ENCODE measurements at regions not wholly inside any gene's neighbourhood (a gene's known extent, or its start where the extent isn't known, plus 50 kb on each side); places are given as distances from the start of the nearest gene placed in this dataset.

DNA sequence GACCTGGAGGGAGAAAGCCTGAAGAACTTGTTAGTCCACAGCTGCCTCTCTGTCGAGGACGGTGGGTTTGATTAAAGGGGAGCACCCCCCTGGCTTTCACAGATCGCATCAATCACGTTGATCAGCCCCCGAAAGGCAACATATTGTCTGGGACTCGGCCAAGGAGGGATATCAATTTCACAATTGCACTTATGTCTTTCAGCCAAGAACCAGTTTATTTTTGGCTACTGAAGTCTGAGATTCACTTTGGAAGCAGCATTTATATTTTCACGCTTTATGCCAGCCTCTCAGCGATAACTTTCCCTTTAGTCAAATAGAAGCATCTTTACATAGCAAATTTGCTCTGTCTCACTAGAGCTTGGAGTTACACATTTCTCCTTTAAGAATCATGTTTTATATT, 253.2 kb upstream of the RRP15 start:
- TF ChIP-seq, protein P1, sequence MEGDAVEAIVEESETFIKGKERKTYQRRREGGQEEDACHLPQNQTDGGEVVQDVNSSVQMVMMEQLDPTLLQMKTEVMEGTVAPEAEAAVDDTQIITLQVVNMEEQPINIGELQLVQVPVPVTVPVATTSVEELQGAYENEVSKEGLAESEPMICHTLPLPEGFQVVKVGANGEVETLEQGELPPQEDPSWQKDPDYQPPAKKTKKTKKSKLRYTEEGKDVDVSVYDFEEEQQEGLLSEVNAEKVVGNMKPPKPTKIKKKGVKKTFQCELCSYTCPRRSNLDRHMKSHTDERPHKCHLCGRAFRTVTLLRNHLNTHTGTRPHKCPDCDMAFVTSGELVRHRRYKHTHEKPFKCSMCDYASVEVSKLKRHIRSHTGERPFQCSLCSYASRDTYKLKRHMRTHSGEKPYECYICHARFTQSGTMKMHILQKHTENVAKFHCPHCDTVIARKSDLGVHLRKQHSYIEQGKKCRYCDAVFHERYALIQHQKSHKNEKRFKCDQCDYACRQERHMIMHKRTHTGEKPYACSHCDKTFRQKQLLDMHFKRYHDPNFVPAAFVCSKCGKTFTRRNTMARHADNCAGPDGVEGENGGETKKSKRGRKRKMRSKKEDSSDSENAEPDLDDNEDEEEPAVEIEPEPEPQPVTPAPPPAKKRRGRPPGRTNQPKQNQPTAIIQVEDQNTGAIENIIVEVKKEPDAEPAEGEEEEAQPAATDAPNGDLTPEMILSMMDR (conservative IDR thresholded peaks at IDR 0.05; ENCODE audit: low read length), result no peak
- TF ChIP-seq EZH2phosphoT487 (IDR thresholded peaks at IDR 0.05; ENCODE audit: borderline replicate concordance), result no peak
- H3K36me3 ChIP-seq (ENCODE audit: insufficient read depth, low read length), result no peaks in the 10 kb centered on the region
- H4K20me1 ChIP-seq (ENCODE audit: insufficient read depth, low read length, poor library complexity, severe bottlenecking), result no peaks in the 10 kb centered on the region
- H3K4me2 ChIP-seq (ENCODE audit: low read depth, low read length, poor library complexity, severe bottlenecking), result no peak overlapping the region
- H3K4me3 ChIP-seq (ENCODE audit: low read length, poor library complexity, severe bottlenecking), result no peak overlapping the region
- H3K79me2 ChIP-seq (ENCODE audit: insufficient read depth, low read length), result no peaks in the 10 kb centered on the region
- no peaks in the 10 kb centered on the region for H3K27me3 ChIP-seq (ENCODE audit: insufficient read depth, low read length, poor library complexity, severe bottlenecking)
- no peak overlapping the region for H2AFZ ChIP-seq (ENCODE audit: low read length)
- no peaks in the 10 kb centered on the region for H3F3A ChIP-seq (ENCODE audit: low read depth)
- no peaks in the 10 kb centered on the region for H3K9me2 ChIP-seq (replicated peaks; ENCODE audit: low read depth, low read length)
- H3K9ac ChIP-seq (ENCODE audit: low read depth, low read length, poor library complexity, severe bottlenecking), result no peak overlapping the region
- no peaks in the 10 kb centered on the region for H3K9me3 ChIP-seq (ENCODE audit: insufficient read depth, low read depth, low read length)
- no peaks in the 10 kb centered on the region for H3K4me1 ChIP-seq (ENCODE audit: insufficient read depth, low read length, poor library complexity, severe bottlenecking)

DNA sequence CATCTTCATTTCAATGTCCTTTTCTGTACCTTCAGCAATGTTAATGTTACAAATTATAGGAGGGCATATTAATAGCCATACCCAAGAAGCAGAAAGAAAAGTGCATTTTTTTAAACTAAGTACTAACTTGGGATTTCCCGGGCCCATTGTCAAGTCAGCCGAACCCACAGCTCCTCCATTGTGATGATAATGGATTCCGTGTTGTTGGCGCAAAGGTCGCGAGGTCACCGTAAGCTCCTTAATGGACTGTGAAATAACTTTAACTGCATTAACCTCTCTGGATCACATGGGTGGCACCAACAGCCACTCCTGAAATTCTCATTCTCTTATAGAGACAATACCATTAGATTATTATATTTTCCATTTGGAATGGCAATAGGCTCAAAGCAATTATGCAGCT, 250.6 kb upstream of the RRP15 start:
- Histone ChIP-seq H3K9me2 (replicated peaks; ENCODE audit: low read depth, low read length) (no peaks in the 10 kb centered on the region), H2AFZ (ENCODE audit: low read length) (no peak overlapping the region), H3K9ac (ENCODE audit: low read depth, low read length, poor library complexity, severe bottlenecking) (no peak overlapping the region), H3K36me3 (ENCODE audit: insufficient read depth, low read length) (no peaks in the 10 kb centered on the region), H3K4me2 (ENCODE audit: low read depth, low read length, poor library complexity, severe bottlenecking) (no peak overlapping the region), H3K4me1 (ENCODE audit: insufficient read depth, low read length, poor library complexity, severe bottlenecking) (no peaks in the 10 kb centered on the region), H3K27me3 (ENCODE audit: insufficient read depth, low read length, poor library complexity, severe bottlenecking) (no peaks in the 10 kb centered on the region), H3K79me2 (ENCODE audit: insufficient read depth, low read length) (no peaks in the 10 kb centered on the region), H4K20me1 (ENCODE audit: insufficient read depth, low read length, poor library complexity, severe bottlenecking) (no peaks in the 10 kb centered on the region), H3K4me3 (ENCODE audit: low read length, poor library complexity, severe bottlenecking) (no peak overlapping the region), H3F3A (ENCODE audit: low read depth) (no peaks in the 10 kb centered on the region), H3K9me3 (ENCODE audit: insufficient read depth, low read depth, low read length) (no peaks in the 10 kb centered on the region; the same call in 1 of the 2 replicates)
- TF ChIP-seq, protein P1 (conservative IDR thresholded peaks at IDR 0.05; ENCODE audit: low read length), result no peak
- no peak for TF ChIP-seq EZH2phosphoT487 (IDR thresholded peaks at IDR 0.05; ENCODE audit: borderline replicate concordance)

DNA sequence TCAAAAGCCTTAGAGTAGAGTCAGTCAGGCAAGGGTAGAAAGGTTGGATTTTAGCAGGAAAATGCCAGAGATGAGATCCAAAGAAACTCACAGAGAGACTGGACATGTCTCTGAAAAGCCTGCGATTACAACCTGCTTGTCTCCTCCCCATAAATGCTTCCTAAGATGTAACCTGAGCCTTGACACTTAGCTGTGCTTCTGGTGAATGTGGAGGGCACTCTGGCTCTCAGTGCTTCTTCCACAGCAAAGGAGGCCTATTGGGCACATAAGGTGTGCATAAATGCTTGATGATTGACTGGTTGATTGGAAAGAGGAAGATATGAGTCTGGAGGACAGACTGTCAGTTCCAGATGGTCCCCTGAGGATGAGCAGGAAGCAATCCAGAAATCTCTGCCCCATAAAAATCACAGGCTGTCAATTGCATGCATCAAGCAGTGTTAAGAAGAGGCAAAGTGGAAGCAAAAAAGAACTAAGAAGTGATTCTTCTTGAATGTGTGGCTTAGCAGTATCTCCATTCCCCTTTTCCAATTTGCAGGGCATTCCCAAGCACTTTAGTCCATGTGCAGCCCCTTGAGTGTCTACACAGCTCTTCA, 236.2 kb upstream of the RRP15 start:
- Histone ChIP-seq H3K36me3 (ENCODE audit: insufficient read depth, low read length) (no peaks in the 10 kb centered on the region), H3K9me3 (ENCODE audit: insufficient read depth, low read depth, low read length) (no peaks in the 10 kb centered on the region), H3K9ac (ENCODE audit: low read depth, low read length, poor library complexity, severe bottlenecking) (no peak overlapping the region), H3K9me2 (replicated peaks; ENCODE audit: low read depth, low read length) (no peaks in the 10 kb centered on the region), H3K4me1 (ENCODE audit: insufficient read depth, low read length, poor library complexity, severe bottlenecking) (no peaks in the 10 kb centered on the region), H2AFZ (ENCODE audit: low read length) (no peak overlapping the region), H3K4me2 (ENCODE audit: low read depth, low read length, poor library complexity, severe bottlenecking) (no peak overlapping the region), H3K27me3 (ENCODE audit: insufficient read depth, low read length, poor library complexity, severe bottlenecking) (no peaks in the 10 kb centered on the region), H4K20me1 (ENCODE audit: insufficient read depth, low read length, poor library complexity, severe bottlenecking) (no peaks in the 10 kb centered on the region), H3K79me2 (ENCODE audit: insufficient read depth, low read length) (no peaks in the 10 kb centered on the region), H3K4me3 (ENCODE audit: low read length, poor library complexity, severe bottlenecking) (no peak overlapping the region), H3F3A (ENCODE audit: low read depth) (no peaks in the 10 kb centered on the region)
- TF ChIP-seq, protein P1 (conservative IDR thresholded peaks at IDR 0.05; ENCODE audit: low read length), result no peak
- TF ChIP-seq EZH2phosphoT487 (IDR thresholded peaks at IDR 0.05; ENCODE audit: borderline replicate concordance), result no peak

All from Loucy (cell line).